Left colon (tissue), 2 donors: ENCODE measurements at regions not wholly inside any gene's neighbourhood (a gene's known extent, or its start where the extent isn't known, plus 50 kb on each side); places are given as distances from the start of the nearest gene placed in this dataset.
"Not testable (repeated sequence)": the region's sequence is repeated elsewhere in the genome, so short reads cannot be mapped to it uniquely, and the experiment has no call there.

ENCODE experiments used
- ATAC-seq: fragments of 200-7000 bp; cut with Tn5 transposase; one replicate; pipeline ENCODE4 v1.9.1; 2020; ENCODE audit warnings: mild to moderate bottlenecking, moderate library complexity
- DNase-seq, 2 donors: peaks; one replicate each; pipeline ENCODE4 v3.0.0-alpha.2; 2020
- intact Hi-C, 2 donors: fragments of 100-400 bp; cut with DNase I in 1 of 2; cut with micrococcal nuclease in 1 of 2; formaldehyde crosslinking; loops; one replicate each; pipeline versions ENCODE4 v1.11.2 to v1.14.0; 2022; cut with DNase I, micrococcal nuclease
- donor health status: DM: no; HTN: no; CAD: no.
- donor health status: DM: yes; HTN: yes; CAD: no.

- ATAC-seq: no peak
- intact Hi-C loops: no loop called here
- no peak for DNase-seq
Observed at GRCh38 chr21:15472108-15473040, 257.4 kb upstream of the USP25 start.

- DNase-seq, ATAC-seq, intact Hi-C loops: not testable (repeated sequence)
Observed at GRCh38 chr21:15477773-15478172, 252.0 kb upstream of the USP25 start.

GRCh38 chr21:15480160-15480559, 249.6 kb upstream of the USP25 start:
- intact Hi-C loops: loop anchor here in 1 of 2 donors (10.0 kb wide), 2 partner anchors 425 to 1215 kb away; no protein-coding TSS in a partner anchor
- DNase-seq: no peak
- ATAC-seq: no peak

- ATAC-seq (peak; percentile 100), DNase-seq (peak; percentile 84 to 92)
- intact Hi-C loops: loop anchor here in 1 of 2 donors (10.0 kb wide), 2 partner anchors 428 to 1218 kb away; no protein-coding TSS in a partner anchor
Observed at GRCh38 chr21:15483138-15483780, 246.5 kb upstream of the USP25 start.

- intact Hi-C loops: loop anchor here in 1 of 2 donors (5.0 to 10.0 kb wide), 3 partner anchors 432 to 1222 kb away; no protein-coding TSS in a partner anchor
- no peak for DNase-seq
- no peak for ATAC-seq
Observed at GRCh38 chr21:15486460-15487195, 243.2 kb upstream of the USP25 start.

- intact Hi-C loops: loop anchor here in 1 of 2 donors (5.0 to 10.0 kb wide), 3 partner anchors 432 to 1222 kb away; no protein-coding TSS in a partner anchor
- no peak for DNase-seq
Observed at GRCh38 chr21:15487196-15487550, 242.6 kb upstream of the USP25 start.

GRCh38 chr21:15491100-15491499, 238.7 kb upstream of the USP25 start:
- DNase-seq (no peak), ATAC-seq (no peak)
- intact Hi-C loops: no loop called here

More at GRCh38 chr21:15487196-15487550, 242.6 kb upstream of the USP25 start:
- no peak for ATAC-seq

- intact Hi-C loops: no loop called here
- DNase-seq (no peak), ATAC-seq (no peak)
Observed at GRCh38 chr21:15493646-15494045, 236.1 kb upstream of the USP25 start.

- no peak for DNase-seq
- ATAC-seq: no peak
- intact Hi-C loops: no loop called here
Observed at GRCh38 chr21:15494481-15494880, 235.3 kb upstream of the USP25 start.

GRCh38 chr21:15495965-15496364, 233.8 kb upstream of the USP25 start:
- intact Hi-C loops: no loop called here
- ATAC-seq (no peak), DNase-seq (no peak)

- intact Hi-C loops: no loop called here
- no peak for ATAC-seq
- no peak for DNase-seq
Observed at GRCh38 chr21:15496911-15497310, 232.9 kb upstream of the USP25 start.

GRCh38 chr21:15498455-15498854, 231.3 kb upstream of the USP25 start:
- ATAC-seq (no peak), DNase-seq (no peak)
- intact Hi-C loops: no loop called here

GRCh38 chr21:15506086-15506485, 223.7 kb upstream of the USP25 start:
- intact Hi-C loops: no loop called here
- DNase-seq (no peak), ATAC-seq (no peak)

- intact Hi-C loops: no loop called here
- no peak for ATAC-seq
- no peak for DNase-seq
Observed at GRCh38 chr21:15508554-15508953, 221.2 kb upstream of the USP25 start.

GRCh38 chr21:15514073-15514946, 215.5 kb upstream of the USP25 start:
- DNase-seq (peak; percentile 37 to 48), ATAC-seq (peak; percentile 97)
- intact Hi-C loops: no loop called here

GRCh38 chr21:15515908-15516307, 213.9 kb upstream of the USP25 start:
- intact Hi-C loops: no loop called here
- DNase-seq: no peak
- no peak for ATAC-seq

GRCh38 chr21:15517394-15517793, 212.4 kb upstream of the USP25 start:
- intact Hi-C loops: no loop called here
- ATAC-seq: no peak
- DNase-seq: no peak
